ENCODE measurements at regions not wholly inside any gene's neighbourhood (a gene's known extent, or its start where the extent isn't known, plus 50 kb on each side); places are given as distances from the start of the nearest gene placed in this dataset.

- no peak for DNase-seq
Measured at GRCh38 chr13:40179445-40180281, 486.8 kb downstream of the FOXO1 start.

- no peak for DNase-seq
Measured at GRCh38 chr13:40180776-40181175, 485.7 kb downstream of the FOXO1 start.

GRCh38 chr13:40181203-40181845, 485.1 kb downstream of the FOXO1 start:
- DNase-seq = no peak

- no peak for DNase-seq
Measured at GRCh38 chr13:40182591-40182990, 483.9 kb downstream of the FOXO1 start.

- DNase-seq = no peak
Measured at GRCh38 chr13:40185414-40185813, 481.0 kb downstream of the FOXO1 start.

- no peak for DNase-seq
Measured at GRCh38 chr13:40186041-40186440, 480.4 kb downstream of the FOXO1 start.

- DNase-seq = peak; percentile 63
Measured at GRCh38 chr13:40186626-40187323, 479.7 kb downstream of the FOXO1 start.

- peak; percentile 67 for DNase-seq
Measured at GRCh38 chr13:40187324-40187795, 479.1 kb downstream of the FOXO1 start.

- peak; percentile 68 for DNase-seq
Measured at GRCh38 chr13:40187841-40188591, 478.4 kb downstream of the FOXO1 start.

- DNase-seq = no peak
Measured at GRCh38 chr13:40189426-40189825, 477.0 kb downstream of the FOXO1 start.

- DNase-seq = no peak
Measured at GRCh38 chr13:40189898-40190630, 476.4 kb downstream of the FOXO1 start.

GRCh38 chr13:40190641-40191100, 475.8 kb downstream of the FOXO1 start:
- peak; percentile 66 for DNase-seq

GRCh38 chr13:40191186-40191980, 475.1 kb downstream of the FOXO1 start:
- no peak for DNase-seq

GRCh38 chr13:40192452-40192851, 474.0 kb downstream of the FOXO1 start:
- DNase-seq = no peak

GRCh38 chr13:40192858-40193257, 473.6 kb downstream of the FOXO1 start:
- DNase-seq = no peak

GRCh38 chr13:40193286-40194223, 472.9 kb downstream of the FOXO1 start:
- DNase-seq = no peak

- DNase-seq = no peak
Measured at GRCh38 chr13:40194224-40194806, 472.1 kb downstream of the FOXO1 start.

GRCh38 chr13:40197049-40197448, 469.4 kb downstream of the FOXO1 start:
- DNase-seq = no peak

- DNase-seq = no peak
Measured at GRCh38 chr13:40197936-40198595, 468.4 kb downstream of the FOXO1 start.
